ENCODE measurements at regions not wholly inside any gene's neighbourhood (a gene's known extent, or its start where the extent isn't known, plus 50 kb on each side); places are given as distances from the start of the nearest gene placed in this dataset.

DNA sequence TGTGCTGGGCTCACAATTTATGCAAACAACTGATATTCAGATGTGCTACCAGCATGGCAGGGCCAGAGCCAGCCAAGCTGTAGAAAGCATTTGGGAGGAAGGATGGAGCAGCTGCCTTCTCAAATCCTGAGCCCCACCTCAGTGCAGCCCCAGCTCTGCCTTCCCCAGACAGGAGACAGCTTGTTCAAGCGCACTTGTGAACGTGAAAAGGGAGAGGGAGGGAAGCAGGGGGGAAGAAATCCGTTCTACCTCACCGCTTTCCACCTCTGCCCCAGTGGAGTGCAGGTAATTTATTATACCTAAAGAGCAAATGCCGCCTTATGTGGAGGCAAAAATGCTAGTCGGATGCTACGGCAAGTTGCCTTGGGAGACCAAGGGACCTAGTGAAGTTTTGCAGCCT, 66.0 kb upstream of the SLC14A2 start:
- no peak for DNase-seq (ENCODE audit: low read depth in 2 of 3, low spot score in 2 of 3)

DNA sequence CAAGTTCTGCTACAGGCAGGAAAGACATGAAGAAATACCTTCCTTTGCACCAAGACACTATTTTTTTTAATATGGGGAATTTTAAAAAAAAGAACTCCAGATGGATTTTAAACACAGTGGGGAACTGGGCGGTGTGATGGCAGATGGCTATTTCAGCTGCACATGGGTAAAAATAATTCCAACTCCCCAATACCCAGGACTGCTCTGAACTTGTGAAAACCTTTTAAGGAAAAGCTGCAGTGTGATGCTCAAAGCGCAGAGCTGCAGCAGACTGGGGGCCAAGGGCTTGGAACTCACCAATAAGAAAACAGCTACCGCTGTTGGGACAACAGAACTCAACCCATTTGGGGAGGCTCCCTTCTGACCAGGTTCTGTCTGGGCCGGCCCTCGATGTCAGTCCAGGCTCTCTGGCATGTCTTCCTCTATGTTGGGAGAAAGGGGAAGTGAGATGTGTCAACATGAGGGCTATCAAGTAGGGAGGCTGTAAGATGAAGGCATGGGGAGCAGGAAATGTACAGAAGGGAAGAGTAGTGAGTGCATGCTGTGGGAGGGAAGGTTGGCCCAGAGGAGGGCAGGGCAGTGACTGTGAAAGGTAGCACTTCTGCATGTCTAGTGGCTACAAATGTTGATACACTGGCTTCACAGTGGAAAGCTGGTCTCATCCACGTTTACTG, 64.0 kb upstream of the SLC14A2 start:
- DNase-seq (ENCODE audit: low read depth in 2 of 3, low spot score in 2 of 3): peak in 1 of 3 donors; percentile 9

DNA sequence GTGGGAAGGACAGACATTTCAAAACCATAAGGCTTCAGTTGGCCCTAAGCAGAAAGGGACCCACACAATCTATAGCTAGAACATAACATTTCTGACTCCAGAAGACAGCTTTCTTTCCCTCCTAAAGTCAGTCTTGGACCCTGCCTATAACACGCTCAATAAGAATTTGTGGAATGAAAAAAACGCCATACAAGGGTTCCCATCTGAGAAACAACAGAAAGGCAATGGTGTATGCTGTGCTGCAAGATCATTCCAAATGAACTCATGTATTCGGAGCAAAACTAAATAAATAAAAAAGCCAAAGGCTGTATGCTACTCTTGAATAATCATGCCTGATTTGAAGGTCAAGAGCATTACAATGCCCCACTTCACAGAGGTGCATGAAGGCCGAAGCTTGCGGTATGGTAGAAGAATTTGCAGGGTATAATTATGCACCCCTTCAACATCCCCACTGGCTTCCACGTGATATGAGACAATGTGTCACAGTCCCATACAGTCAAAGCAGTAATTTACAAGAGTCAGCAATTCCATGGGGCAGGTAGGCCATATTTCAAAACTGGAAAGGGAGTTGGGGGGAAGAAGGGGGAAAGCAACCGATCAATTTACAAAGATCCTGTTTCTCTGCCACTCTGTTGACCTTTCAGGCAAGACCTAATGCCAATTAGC, 61.4 kb upstream of the SLC14A2 start:
- DNase-seq (ENCODE audit: low read depth in 2 of 3, low spot score in 2 of 3): no peak

DNA sequence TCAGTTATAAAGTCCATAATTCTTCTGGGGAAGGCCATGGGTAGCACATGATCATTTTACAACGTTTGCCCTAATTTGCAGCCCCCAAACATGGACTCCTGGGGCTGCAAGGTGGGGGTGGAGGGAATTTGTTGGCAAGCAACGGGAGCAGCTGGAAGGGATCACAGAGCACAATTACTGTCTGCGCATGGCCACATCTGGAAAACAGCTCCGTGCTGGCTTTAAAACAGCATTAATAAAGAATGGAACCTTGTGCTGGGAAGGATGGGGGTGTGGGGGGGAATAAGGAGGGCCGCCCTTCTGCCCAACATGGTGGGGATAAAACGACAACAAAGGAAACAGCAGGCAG, 60.9 kb upstream of the SLC14A2 start:
- DNase-seq (ENCODE audit: low read depth in 2 of 3, low spot score in 2 of 3): no peak

DNA sequence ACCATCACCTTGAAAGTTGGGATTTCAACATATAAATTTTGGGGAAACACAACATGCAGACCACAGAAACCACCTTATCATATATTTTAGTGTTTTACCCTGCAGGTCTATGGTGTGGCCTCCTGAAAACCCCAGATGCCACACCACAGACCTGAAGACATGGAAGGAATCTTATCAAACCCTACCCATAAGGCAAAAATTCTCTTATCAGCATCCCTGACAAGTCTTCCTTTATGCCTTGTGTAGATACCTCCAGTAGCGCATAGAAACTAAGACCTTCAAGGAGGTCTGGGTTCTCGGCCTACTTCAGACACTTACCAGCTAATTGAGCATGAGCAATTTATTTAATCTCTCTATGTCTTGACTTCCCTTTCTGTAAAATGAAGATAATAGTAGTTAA, 59.1 kb upstream of the SLC14A2 start:
- DNase-seq (ENCODE audit: low read depth in 2 of 3, low spot score in 2 of 3): peak in 2 of 3 donors; percentile 7 to 11

DNA sequence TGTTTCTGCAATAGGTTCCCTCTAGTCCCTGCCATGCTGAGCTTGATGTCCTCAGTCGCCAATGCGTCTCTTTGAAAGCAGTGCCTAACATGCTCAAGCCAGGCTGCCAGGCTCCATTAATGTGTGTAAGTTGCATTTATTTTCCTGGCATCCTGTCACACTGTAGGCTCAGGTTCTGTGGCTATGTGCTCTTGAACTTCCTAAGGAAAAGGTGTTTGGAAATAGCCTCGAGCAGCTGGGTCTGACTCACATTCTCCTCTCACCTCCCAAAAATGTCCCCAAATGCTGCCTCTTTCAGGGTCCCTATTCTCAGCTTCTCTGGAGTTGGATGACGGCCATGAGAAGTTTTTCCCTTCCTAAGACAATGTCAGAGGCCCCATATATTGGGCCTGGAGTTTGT, 58.0 kb upstream of the SLC14A2 start:
- DNase-seq (ENCODE audit: low read depth in 2 of 3, low spot score in 2 of 3): no peak

DNA sequence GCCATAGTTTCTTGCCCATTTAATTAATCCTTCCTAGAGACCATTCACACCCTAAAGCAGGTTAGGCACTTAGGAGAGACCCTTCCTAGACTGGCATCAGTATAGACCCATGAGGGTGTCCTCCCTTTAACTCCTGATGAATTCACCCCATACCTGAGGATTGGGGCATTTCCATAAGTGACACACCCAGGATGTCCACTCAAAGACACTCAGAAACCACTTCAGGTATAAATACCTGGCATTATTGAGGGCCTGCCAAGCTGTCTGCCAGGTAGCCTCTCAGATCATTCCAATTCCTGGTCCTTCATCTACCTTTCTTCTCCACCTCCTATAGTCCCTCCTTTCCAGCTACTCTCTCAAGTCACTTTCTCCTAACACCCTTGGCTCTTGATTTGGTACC, 57.5 kb upstream of the SLC14A2 start:
- no peak for DNase-seq (ENCODE audit: low read depth in 2 of 3, low spot score in 2 of 3)

DNA sequence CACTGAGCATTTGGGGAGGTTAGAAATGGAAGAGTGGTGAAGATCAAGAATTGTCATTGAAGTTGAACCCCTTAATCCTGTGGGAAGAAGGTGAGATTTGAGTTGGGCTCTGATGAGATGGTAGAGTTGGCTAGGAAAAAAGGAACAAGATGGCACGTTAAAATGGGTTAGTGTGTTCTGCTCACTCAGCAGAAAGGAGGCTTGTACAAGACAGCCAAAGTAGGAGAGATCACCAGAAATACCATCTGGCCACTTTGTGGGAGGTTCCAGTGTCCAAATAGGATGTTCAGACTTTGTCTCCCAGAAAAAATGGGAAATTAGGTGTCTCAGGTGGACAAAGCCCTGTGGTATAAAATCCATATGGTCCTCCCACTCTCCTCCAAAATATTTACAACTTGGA, 56.0 kb upstream of the SLC14A2 start:
- DNase-seq (ENCODE audit: low read depth in 2 of 3, low spot score in 2 of 3): no peak

DNA sequence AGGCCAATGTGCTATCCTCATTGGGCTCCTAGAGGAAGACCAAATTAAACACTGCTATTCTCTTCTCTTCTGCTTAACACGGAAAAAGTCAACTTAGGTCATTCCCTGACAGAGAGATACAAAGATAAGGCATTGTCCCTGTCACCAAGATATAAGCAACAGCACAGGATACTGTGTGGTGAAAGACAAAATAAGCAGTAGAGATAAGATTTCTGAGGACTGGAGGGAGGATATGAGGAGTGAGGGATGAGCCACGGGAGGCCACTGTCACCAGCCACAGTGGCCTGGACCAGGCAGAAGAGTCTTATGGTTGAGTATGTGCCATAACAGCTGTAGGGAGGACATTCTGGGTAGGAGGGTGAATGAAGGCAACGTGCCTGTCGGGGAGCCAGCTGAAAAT, 54.4 kb upstream of the SLC14A2 start:
- no peak for DNase-seq (ENCODE audit: low read depth in 2 of 3, low spot score in 2 of 3)

DNA sequence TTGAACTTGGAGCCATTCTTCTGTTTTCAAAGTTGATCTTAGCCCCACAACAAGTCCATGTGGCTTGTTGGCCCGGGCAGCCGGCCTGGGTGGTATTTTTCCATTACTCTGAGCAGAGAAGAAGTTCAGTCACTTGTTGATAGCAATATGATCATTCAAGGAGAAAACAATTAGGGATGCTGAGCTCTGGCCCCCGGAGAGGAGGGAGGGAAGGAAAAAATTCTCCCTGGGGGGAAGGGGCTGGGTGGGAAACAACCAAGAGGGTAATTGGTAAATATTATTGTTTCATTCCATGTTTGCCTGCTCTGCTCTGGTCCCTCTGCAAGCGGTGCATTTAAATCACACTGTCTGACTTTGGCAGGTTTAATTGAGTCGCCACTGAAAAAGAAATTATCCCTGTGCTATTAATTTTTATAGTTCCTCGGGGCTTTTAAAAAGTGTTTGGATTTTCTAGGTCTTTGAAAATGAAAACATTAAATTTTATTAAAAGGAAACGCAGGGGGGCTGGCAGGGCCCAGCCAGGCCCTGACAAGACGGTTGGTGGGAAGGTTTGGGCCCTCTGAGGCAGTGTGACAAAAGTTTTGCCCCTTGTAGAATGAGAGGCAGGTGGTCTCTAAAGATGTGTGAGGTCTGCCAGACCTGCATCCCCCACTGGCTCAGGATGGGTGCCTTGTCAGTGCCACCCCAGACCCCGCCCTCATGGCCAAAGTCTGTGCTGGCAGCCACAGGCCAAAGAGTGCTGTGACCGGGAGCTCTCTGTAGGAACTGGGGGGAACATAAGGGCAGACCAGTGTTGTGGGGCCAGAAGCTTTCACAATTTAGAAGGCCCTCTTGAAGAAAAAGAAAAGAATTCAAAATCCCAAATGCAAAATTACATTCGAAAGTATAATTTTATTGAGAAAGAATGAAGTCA, 52.5 kb upstream of the SLC14A2 start:
- DNase-seq (ENCODE audit: low read depth in 2 of 3, low spot score in 2 of 3): no peak

DNA sequence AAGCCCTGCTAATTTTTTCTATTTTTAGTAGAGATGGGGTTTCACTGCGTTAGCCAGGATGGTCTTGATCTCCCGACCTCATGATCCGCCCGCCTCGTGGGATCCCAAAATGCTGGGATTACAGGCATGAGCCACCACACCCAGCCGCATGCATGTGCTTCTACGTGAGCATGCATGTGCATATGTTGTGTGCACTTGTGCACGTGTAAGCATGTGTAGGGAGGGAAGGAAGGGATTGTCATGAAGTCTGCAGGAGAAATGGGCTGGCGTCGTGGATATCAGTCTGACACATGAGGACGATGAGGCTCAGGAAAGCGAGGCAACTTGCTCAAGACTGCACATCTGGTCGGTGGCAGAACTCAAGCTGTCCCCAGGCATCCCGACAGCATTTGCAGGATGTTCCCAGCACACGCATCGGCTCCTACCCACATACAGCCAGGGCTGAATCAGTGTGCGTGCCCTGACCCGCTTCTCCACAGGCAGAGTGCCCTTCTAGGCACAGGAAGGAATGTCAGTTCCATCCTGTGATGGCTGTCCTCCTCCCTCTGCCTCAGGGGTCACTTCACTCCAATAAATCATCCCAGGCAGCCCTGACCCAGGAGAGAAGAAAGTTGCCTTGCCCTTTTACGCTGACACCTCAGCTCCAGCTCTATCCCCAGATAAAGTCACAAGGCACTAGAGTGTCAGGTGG, 49.9 kb upstream of the SLC14A2 start:
- no peak for DNase-seq (ENCODE audit: low read depth in 2 of 3, low spot score in 2 of 3)
